ENCODE measurements at regions not wholly inside any gene's neighbourhood (a gene's known extent, or its start where the extent isn't known, plus 50 kb on each side); places are given as distances from the start of the nearest gene placed in this dataset.

GRCh38 chr16:73313950-73314349, 266.0 kb upstream of the ZFHX3 start:
- ChIA-PET CTCF (ENCODE audit: partially characterized antibody) (interaction anchor here (1.2 to 1.5 kb wide), 2 partner anchors 11 kb away, joined by 3 to 5 read pairs; no protein-coding TSS in a partner anchor), POLR2A (ENCODE audit: partially characterized antibody) (no interaction called here)
- H3K23ac ChIP-seq (ENCODE audit: insufficient read length) = no peak overlapping the region
- H4K5ac ChIP-seq (ENCODE audit: insufficient read length, low read depth, low read length) = no peak overlapping the region
- no peak overlapping the region for H4K91ac ChIP-seq (replicated peaks; ENCODE audit: insufficient read length, low read length)
- H3K9ac ChIP-seq (replicated peaks in 1 of 4; ENCODE audit: extremely low read depth in 1 of 4, low read depth in 3 of 4, low read length in 3 of 4) = no peak overlapping the region
- H3K56ac ChIP-seq (replicated peaks; ENCODE audit: insufficient read length, low read depth, low read length) = no peak overlapping the region
- no peak for DNase-seq (ENCODE audit: low read depth in 1 of 2, low spot score in 2 of 2)
- H3K79me1 ChIP-seq (ENCODE audit: low read depth, low read length) = no peaks in the 10 kb centered on the region
- no peak overlapping the region for H3K18ac ChIP-seq (ENCODE audit: extremely low read depth, low read length)
- no peaks in the 10 kb centered on the region for H3K4me1 ChIP-seq (replicated peaks in 1 of 4; ENCODE audit: control insufficient read depth in 3 of 4, insufficient read depth in 4 of 4, low read length in 3 of 4)
- no peaks in the 10 kb centered on the region for H3K36me3 ChIP-seq (ENCODE audit: control insufficient read depth in 2 of 4, insufficient read depth in 4 of 4, low read length in 3 of 4)
- no peak for TF ChIP-seq ATF2 (IDR thresholded peaks at IDR 0.05; ENCODE audit: low read length)
- no peak for TF ChIP-seq TBP (IDR thresholded peaks at IDR 0.05; ENCODE audit: low read depth, low read length)
- TF ChIP-seq SP1 (IDR thresholded peaks at IDR 0.05; ENCODE audit: low read depth, low read length) = no peak
- no peak overlapping the region for H3K4me3 ChIP-seq (ENCODE audit: extremely low read depth in 1 of 4, insufficient read depth in 2 of 4, low read depth in 3 of 4, low read length in 4 of 4)
- no peaks in the 10 kb centered on the region for H4K20me1 ChIP-seq (replicated peaks in 1 of 2; ENCODE audit: control insufficient read depth in 1 of 2, insufficient read depth in 2 of 2, low read length in 2 of 2)
- H3K27me3 ChIP-seq (replicated peaks in 1 of 4; ENCODE audit: control insufficient read depth in 3 of 4, extremely low read depth in 1 of 4, insufficient read depth in 3 of 4, low read length in 3 of 4) = no peaks in the 10 kb centered on the region
- H2BK20ac ChIP-seq (ENCODE audit: low read length) = no peak overlapping the region
- no peak overlapping the region for H3K4ac ChIP-seq (replicated peaks; ENCODE audit: insufficient read length, low read depth, low read length)
- no peaks in the 10 kb centered on the region for H3K23me2 ChIP-seq (ENCODE audit: low read depth, low read length)
- H3K14ac ChIP-seq (ENCODE audit: insufficient read length) = no peak overlapping the region
- no peak overlapping the region for H2AK5ac ChIP-seq (ENCODE audit: low read depth, low read length)
- H2BK120ac ChIP-seq (replicated peaks; ENCODE audit: low read depth, low read length) = no peak overlapping the region
- no peak for FAIRE-seq
- no peaks in the 10 kb centered on the region for H3K79me2 ChIP-seq (ENCODE audit: control insufficient read depth in 1 of 2, insufficient read depth in 2 of 2, low read length in 2 of 2)
- H2BK12ac ChIP-seq (ENCODE audit: low read depth, low read length) = no peak overlapping the region
- H3K9me3 ChIP-seq (ENCODE audit: insufficient read depth in 2 of 2, low read depth in 1 of 2, low read length in 1 of 2) = no peaks in the 10 kb centered on the region
- H3K4me2 ChIP-seq (ENCODE audit: insufficient read depth in 1 of 2, low read depth in 2 of 2, low read length in 2 of 2) = no peak overlapping the region
- H4K8ac ChIP-seq (ENCODE audit: extremely low read depth, insufficient read depth, low read length) = no peak overlapping the region
- WGBS, 2 experiments (ENCODE audit: extremely low coverage in 1 of 2, insufficient coverage in 1 of 2, insufficient read length in 1 of 2, insufficient replicate concordance in 2 of 2, low coverage in 1 of 2, low lambda C conversion rate in 2 of 2, missing lambda C conversion rate in 1 of 2) = 88% methylated on average over 2 of the region's 2 CpGs; no CpG with 5 or more reads in 1 of the 2 experiments
- H2BK5ac ChIP-seq (ENCODE audit: low read depth, low read length) = no peak overlapping the region
- no peak overlapping the region for H2BK15ac ChIP-seq (ENCODE audit: low read length)
- H3K27ac ChIP-seq (ENCODE audit: low read depth, low read length) = no peak overlapping the region
- no peak overlapping the region for H2AFZ ChIP-seq (ENCODE audit: low read length)

Measured in H1 (cell line).